ENCODE measurements at regions not wholly inside any gene's neighbourhood (a gene's known extent, or its start where the extent isn't known, plus 50 kb on each side); places are given as distances from the start of the nearest gene placed in this dataset.

DNA sequence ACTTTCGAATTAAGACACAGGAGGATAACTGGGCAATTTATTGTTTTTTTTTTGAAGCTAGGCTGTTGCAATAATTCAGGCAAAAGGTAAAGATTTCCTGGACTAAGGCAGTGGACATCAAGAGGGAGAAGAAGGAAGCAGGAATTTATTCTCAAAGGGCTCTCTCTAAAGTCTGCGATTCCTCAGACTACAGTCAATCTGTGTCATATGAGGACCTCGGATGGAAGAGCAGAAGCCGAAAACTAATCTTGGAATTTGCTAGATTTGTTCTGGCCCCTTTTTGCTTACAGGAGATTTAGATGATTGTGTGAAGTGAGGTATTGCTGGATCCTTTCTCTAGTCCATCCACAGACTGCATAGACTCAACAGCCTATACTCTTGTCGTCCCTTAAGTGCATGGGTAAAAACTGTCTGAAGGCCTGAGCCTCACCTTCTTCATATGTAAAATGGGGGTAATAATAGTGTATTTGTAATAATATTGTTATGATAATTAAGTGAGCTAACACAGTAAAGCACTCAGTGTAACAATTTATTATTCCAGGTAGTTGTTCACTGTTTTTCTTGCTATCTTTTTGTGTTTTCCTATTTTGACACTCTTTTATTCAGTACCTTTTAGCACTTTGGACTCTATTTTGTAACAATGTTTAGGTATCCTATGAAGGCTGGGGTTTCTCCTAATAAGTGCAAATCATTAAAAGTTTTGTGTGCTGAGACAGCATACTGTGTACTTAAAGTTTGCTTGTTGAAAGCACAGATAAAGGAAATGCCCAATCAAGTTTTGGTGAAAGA lies 54.2 kb upstream of the NT5C1B start:
- TF ChIP-seq CTCF (IDR thresholded peaks at IDR 0.05) (no peak), POLR2AphosphoS5 (IDR thresholded peaks at IDR 0.05; ENCODE audit: insufficient read depth in 1 of 2, low read depth in 1 of 2) (no peak), POLR2A (IDR thresholded peaks at IDR 0.05) (no peak)

Data from vagina (tissue), 2 donors.